GM19452 (cell line): ENCODE measurements at regions not wholly inside any gene's neighbourhood (a gene's known extent, or its start where the extent isn't known, plus 50 kb on each side); places are given as distances from the start of the nearest gene placed in this dataset.

Experiments
- ATAC-seq: cut with Tn5 transposase; IDR thresholded peaks from one replicate; pipeline ENCODE4 v1.9.1; 2021; ENCODE audit not compliant: unreplicated experiment

DNA sequence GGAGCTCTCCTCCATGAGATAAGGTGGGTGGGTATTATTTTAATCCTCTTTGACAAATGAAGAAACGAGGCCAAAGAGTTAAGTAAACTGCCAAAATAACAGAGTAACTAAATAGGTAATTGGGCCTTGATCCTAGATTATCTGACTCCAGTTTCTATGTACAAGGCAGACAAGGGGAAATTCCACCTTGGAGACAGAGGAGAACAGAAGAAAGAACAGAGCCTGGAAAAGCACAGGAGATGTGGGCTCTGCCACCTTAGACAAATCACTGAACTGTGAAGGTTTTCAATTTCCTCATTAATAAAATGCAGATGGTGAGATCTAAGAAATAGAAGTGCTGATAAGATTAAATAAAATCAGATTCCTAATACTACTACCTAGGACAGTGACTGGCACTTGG, 310.2 kb upstream of the TLE3 start:
- no peak for ATAC-seq

DNA sequence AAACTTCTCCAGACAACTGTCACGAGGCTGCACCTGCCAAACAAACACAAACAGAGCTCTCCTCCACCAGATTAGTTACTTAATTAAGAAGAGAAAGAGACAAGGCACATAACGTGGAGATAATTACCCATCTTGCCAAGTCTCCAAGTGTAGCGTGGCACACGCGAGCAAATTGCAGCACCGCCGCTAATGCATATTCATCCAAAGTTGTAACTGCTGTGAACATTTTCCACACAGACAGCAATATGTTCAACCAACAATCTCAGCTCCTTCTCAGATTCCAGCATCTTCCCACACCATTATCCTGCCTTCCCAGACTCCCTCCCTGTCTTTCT, 309.6 kb upstream of the TLE3 start:
- no peak for ATAC-seq

DNA sequence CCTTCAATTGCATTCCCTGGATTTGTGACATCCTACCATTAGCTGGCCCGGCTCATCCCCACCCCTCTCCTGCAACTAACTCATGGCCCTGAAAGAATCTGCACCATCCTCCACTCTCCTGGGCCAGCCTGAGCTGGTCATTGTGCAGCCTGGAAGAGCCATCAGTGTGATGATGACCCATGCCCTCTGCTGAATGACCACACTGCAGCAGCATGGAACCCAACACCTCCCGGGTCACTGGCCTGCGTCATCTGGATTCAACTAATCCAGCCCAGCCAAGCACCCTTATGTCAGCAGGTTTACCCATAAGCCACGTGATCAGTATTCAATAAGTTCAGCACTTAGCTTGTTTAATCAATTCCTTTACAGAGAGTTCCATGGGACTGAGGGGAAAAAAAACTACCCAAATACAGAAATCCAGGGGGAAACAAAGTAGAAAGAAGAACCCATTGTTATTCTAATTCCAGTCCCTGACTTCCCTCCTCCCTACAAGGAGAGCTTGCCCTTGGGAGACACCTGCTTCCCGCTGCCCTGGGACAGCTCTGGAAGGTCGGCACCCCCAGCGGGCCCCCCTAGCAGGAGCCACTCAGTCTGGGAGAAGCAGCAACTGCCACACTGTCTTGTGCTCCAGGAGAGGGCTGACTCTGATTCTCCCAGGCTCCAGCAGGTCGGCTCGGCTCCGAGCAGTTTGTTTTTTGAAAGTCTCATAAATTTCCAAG, 309.1 kb upstream of the TLE3 start:
- no peak for ATAC-seq

DNA sequence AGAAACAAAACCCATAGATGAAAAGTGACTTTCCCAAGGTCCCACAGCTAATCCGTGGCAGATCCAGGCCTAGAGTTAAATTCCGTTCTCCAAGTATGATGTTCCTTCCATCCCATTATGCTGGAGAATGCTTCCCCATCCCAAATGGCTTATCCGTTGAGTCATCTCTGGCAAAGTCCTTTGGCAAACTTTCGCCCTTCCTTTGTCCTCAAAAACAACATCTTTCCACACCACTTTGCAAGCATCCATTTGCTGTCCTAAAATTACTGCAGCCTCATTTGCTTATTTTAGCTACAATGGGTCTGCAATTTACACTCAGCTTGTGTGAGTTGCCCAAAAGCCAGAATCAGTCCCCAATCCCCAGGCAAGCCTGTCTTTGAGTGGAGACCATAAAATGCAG, 304.0 kb upstream of the TLE3 start:
- no peak for ATAC-seq

DNA sequence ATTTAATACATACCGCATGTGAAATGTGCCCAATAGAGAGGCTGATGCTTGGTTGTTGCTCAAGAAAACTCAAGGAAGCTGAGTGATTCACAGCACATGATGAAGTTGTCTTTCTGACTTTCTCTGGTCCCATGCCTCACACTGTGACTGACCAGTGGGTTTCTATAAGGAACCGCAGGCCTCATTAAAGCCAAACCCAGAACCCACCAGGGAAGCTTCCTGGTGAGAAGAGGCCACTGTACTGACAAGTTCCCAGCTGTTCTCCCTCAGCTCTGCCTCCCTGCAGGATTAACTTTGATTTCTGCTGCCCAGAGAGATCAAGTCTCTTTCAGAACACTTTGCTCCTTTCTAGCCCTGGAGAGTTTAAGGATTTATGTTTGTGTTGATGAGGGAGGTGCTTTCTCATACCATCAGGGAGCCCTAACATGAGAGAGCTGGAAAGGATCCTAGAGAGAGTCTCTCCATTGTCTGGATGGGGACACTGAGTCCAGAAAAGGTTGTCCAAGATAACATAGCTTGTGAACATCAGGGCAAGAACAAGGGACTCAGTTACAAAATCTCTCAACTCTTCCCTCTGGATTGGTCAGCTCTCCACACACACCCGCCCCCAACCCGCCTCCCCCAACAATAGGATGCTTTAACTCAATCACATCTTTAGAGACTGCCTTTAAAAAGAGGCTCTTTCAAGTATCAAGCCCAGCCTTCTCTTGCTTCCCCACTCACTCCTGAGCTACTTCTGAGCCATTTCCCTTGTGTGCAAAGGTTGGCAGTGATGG, 303.2 kb upstream of the TLE3 start:
- ATAC-seq: no peak

DNA sequence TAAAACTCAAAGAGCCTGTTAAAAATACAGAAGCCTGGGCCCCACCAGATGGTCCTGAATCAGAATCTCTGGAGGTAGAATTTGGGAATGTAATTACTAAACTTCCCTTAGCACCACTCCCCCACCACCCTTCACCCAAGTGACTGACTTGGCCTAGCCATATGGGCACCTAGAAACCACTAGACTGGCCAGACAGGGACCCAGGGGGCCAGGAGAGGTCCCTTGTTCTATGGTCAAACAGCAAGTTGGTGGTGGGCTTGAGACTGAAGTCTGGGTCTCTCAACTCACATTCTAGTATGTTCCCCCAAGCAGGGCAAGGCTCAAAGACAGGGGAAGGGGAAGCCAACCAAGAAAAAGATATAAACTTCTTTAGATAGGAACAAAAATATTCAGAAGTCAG, 301.5 kb upstream of the TLE3 start:
- no peak for ATAC-seq

DNA sequence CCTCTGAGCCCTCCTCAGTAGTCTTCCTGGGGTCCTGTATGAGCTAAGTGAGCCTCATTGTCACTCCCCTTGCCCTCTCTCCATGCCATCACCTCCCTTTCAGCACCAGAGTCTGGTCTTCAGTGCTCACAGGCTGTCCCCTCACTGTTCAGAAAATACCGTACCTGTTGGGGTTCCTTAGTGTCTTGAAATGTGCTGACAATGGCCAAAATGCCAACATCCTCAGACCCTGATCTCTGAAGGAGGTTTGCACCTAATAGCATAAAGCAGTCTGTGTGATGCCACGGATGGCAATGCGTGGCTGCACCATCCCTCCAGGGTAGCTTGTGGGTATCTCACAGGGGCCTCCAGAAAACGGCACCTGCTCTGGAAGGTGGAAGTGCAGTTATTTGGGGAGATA, 301.0 kb upstream of the TLE3 start:
- ATAC-seq: no peak

DNA sequence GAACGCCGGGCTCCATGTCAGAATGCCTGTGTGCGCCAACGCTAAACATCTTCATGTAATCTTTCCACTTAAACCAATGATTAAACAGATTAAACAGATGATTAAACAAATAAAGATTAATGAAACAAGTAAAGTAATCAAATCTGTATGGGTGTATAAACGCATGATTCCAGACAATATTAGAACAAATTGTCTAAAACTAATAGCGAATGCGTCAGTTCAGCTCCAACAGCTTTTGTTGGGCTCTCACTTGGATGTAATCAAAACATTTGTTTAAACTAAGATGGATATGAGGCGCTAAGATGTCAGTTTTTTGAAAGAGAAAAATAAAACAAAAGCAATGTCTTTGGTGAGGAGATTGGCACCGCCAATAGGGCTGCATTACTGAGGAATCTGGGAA, 299.1 kb upstream of the TLE3 start:
- no peak for ATAC-seq

DNA sequence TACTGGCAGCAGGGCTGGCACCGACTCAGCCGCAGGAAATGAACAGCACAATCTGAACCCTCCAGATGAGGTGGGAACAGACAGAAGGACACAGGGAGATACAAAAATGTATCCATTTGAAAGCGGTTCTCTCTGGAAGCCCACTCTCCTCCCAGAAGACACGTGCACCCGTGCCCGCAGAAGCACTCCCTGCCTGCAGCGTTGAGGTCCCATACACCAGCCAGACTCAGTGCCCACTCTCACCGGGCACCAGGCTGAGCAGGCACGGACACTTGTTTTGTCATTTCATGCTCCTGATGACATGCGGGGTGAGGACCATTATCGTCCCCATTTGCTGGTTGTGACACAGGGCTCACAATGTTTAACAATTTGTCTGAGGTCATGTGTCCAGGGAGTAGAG, 297.4 kb upstream of the TLE3 start:
- no peak for ATAC-seq

DNA sequence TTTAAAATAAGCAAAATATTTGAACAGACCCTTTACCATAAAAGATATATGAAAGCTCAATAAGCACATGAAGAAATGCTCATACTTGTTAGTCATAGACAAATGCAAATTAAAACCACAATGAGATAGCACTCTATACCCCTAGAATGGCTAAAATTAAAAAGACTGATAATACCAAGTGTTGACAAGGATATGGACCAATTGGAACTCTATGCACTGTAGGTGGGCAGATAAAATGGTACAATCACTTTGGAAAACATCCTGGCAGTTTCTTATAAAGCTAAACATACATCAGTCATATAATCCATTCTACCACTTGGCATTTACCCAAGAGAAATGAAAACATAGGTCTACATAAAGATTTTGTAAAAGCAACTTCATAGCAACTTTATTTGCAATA, 293.0 kb upstream of the TLE3 start:
- no peak for ATAC-seq

DNA sequence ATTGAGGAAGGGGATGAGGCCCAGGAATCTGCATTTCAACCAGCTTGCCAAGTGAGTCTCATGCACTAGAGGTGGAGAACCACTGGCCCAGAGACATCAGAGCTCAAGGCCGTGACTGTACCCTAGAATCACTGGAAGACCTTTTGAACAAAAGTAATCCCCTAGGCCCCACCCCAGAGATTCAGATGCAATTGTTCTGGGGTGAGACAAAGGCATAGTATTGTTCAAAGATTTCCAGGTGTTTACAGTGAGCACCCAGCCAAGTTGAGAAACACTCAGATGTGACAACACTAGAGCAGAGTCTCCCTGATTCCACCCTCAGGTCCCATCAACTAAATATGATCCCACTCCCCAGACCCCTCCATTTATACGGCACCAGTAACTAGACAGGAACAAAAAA, 290.3 kb upstream of the TLE3 start:
- ATAC-seq: no peak

DNA sequence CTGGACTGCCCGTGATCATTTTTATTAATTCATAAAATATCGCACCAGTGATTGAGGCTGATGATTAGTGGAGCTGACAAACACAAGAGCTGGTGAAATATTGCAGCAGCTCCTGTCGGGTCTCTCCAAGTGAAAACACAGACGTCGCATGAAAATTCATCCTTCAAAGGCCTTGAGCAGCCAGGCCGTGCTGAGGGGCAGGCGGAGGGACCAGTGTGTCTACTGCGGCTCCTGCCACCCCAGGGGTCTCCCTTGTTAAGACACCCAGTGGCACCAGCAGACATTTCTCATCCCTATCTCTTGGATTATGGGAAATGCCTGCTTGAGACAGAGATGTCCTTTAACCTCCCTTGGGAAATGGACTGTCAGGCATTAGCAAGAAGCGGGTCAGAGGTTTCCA, 289.4 kb upstream of the TLE3 start:
- no peak for ATAC-seq

DNA sequence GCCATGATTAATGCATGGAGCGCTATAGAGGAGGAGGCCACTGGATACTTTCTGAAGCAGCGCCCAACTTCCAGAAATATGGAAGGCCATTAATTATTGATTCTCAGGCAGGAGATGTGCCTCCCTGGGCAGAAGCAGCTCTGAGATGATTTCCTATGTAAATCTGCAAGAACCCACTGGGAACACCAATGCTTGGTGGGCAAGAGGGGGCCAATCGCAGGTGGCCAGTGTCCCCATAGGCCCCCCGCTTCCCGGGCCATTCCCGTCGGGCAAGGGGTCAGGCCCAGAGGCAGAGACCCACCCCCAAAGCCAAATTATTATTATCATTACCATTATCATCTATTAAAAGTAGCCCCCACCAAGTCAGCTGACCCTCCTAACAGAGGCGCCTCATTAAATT, 288.0 kb upstream of the TLE3 start:
- no peak for ATAC-seq

DNA sequence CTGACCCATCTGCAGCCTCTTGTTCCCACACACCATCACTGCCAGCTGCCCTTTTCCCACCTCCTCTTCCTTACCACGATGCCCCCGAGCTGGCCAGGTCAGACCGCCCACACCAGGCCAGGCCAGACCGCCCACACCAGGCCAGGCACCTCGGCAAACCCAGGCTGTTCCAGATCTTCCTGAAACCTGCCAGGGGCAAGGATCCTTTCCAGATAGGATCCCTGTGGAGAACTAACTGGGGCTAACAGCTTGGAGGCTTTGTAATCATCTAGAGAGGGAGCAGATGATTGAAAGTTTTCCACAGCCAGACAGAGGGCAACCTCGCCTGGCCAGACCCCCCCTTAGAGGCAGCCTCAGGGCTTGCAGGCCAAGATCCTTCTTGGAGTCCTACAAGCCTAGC, 287.3 kb upstream of the TLE3 start:
- no peak for ATAC-seq

DNA sequence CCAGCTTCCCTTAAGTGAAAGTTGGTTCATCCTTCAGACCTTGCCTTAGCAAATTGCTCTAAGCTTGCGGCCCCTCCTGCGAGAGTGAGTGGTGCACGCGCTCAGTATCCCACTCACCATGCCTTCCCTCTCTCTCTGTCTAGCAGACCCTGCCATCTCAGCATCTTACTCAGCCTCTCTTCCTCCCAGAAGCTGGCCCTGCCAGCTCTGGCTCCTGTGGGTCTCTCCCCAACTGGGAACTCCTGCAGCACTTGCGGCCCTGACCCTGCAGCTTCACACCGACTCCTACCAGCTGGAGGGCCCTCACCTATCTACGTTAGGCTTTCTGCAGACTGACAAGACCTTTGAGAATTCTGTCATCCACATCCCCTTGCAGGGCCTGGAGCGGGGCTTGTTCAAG, 286.1 kb upstream of the TLE3 start:
- ATAC-seq: no peak

DNA sequence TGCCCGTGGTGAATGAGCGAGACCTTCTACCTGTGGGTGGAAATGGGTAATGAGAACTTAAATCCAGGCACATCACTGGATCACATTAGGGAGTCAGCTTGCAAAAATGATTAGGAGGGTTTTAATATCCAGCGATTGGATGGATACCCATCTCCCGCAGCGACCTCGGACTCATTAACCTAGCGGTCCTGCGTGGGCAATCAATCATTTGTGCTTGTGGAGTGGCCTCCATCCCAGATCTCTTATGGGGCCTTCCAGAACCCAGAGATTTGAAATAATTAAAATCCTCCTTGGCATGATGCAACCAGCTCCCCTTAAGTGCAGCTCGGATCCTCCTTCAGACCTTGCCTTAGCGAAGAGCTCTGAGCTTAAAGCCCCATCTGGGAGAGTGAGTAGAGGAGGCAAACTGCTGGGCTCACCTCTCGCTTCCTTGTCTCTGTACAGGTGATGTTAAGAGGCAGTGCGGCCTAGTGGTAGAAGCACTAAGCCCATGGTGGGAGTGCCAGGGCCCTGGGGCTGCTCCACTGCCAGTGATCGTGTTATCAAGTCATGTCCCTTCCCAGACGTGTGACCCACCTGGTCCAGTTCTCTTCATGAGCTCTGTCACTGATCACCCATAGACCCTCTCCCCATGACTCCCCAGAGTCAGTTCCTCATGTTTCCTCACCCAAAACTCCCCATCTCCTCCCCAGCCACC, 285.2 kb upstream of the TLE3 start:
- no peak for ATAC-seq

DNA sequence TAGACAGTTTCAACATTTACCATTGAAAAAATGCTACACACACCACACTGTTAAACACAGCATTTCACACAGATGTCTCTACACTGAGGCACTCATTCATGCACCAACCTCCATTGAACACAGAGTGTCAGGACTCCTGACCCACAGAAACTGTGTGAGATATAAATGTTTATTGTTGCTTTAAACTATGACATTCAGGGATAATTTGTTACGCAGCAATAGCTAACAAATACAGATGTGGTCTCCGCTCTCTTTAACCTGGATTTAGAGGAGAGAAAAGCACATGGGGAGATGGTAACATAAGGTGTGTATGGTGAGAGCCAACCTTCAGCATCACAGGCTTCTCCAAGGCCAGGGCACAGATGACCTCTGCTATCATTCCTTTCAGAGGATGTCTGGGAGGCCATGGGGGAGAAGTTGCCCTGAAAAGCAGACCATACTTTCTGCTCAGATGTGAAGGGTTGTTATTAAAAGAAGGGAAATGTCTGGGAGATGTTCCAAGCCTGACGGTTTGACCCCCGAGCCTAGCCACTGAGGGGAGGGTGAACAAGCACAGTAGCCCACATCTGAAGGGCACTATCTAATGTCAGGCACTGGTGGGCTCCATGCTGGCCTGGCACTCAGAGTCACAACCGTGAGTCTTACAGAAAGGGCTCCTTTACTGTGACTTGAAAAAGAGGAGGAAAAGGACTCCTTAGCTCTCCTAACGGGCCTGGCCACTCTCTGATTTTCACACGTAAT, 284.5 kb upstream of the TLE3 start:
- ATAC-seq: no peak

DNA sequence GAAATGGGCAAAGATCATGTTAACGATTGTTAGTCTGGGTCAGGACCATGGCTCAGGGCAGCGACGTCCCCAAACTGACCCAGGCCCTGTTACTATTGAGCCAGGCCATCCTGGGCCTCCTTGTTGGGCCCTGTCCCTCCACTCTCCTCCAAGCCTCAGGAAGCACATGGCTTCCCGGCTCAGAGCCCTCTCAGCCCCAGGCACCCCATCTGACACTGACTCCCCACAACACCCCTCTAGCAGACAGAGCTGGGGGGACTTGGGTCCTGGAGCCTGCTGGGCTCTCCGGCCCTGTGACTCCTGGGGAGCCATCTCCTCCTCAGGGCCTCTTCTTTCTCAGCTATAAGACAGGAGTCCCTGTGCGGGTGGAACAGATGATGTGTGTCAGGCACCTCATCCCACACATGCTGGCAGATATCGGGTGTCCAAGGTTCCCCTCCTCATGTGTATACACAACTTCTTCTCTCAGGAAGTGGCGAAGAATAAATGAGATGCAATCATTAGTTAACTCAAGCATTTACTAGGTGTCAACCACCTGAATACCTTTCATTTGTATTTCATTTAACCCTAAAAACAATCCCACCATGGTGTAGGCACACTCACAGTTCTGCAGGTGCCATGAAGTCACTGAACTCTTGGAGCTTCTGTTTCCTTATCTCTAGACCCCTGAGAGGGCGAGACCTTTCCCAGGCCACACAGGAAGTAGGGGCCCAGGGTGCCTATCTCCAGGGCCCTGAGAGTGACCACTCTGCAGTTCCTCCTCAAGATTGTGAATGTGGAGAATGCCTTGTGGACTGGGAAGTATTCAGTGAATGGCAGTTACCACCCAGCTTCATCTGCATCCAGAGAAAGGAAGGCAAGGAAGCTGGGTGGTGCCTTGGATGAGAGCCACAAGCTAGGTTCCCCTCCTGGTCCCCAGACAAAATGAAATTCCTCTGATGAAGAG, 282.5 kb upstream of the TLE3 start:
- no peak for ATAC-seq

DNA sequence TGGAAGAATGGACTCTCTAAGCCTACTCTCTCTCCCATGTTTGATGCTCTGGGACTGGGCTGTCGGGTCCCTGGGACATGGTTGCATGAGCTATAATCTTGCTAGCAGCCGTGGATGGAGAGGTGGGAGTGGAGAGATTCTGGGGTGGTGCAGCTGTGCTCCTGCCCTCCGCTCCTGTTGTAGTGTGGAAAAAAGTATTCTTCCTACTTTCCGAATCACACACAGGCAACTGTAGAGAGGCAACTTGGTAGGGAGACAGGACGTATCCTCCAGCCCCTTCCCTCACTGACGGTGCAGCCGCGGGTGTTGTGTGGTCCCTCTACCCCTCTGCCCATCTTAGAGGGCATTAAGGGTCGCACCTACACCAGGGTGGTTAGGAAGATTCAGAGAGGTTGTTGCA, 281.4 kb upstream of the TLE3 start:
- no peak for ATAC-seq
